Suprapubic skin (tissue), 3 donors: ENCODE measurements at regions not wholly inside any gene's neighbourhood (a gene's known extent, or its start where the extent isn't known, plus 50 kb on each side); places are given as distances from the start of the nearest gene placed in this dataset.

Experiments
- CTCF ChIP-seq, 2 donors: fragments of 200-600 bp in 1 of 2; fragments of 450-650 bp in 1 of 2; sonication (generic) in 1 of 2; IDR thresholded peaks; one replicate each; pipeline ENCODE4 v1.5.1; 2016 to 2019; ENCODE audit warnings: antibody characterized with exemption in 2 of 2, mild to moderate bottlenecking in 1 of 2, moderate library complexity in 1 of 2
- POLR2A ChIP-seq, 2 donors: fragments of 450-650 bp; IDR thresholded peaks; one replicate each; pipeline ENCODE4 v1.6.1; 2017; ENCODE audit warnings: antibody characterized with exemption in 2 of 2, mild to moderate bottlenecking in 2 of 2, moderate library complexity in 2 of 2

GRCh38 chr16:64459402-64459801, 662.5 kb downstream of the CDH11 start:
- no peak for TF ChIP-seq CTCF (IDR thresholded peaks at IDR 0.05)
- TF ChIP-seq POLR2A (IDR thresholded peaks at IDR 0.05) = no peak
